BE2C (cell line): ENCODE measurements at regions not wholly inside any gene's neighbourhood (a gene's known extent, or its start where the extent isn't known, plus 50 kb on each side); places are given as distances from the start of the nearest gene placed in this dataset.

Source experiments
- DNase-seq: peaks from one replicate; pipeline ENCODE4 v3.0.0-alpha.2; 2020
- H3K27me3 ChIP-seq: fragments of 250-450 bp; sonication (Bioruptor Pico); 2 replicates; pipeline ENCODE4 v1.5.1; 2020; ENCODE audit warnings: mild to moderate bottlenecking
- H3K36me3 ChIP-seq: fragments of 250-450 bp; sonication (Bioruptor Pico); 2 replicates; pipeline ENCODE4 v1.5.1; 2020; ENCODE audit warnings: mild to moderate bottlenecking
- H3K4me1 ChIP-seq: fragments of 250-450 bp; sonication (Bioruptor Pico); 2 replicates; pipeline ENCODE4 v1.5.1; 2020
- H3K4me3 ChIP-seq: 2 replicates; pipeline ENCODE4 v1.5.1; 2011; ENCODE audit warnings: low read depth, low read length
- H3K9me3 ChIP-seq: fragments of 250-450 bp; sonication (Bioruptor Pico); 2 replicates; pipeline ENCODE4 v1.5.1; 2020
- CTCF ChIP-seq: IDR thresholded peaks from 2 replicates; pipeline ENCODE4 v1.5.1; 2012; ENCODE audit warnings: mild to moderate bottlenecking, low read depth, low read length

- Histone ChIP-seq H3K4me3 (no peak overlapping the region), H3K27me3 (no peaks in the 10 kb centered on the region), H3K4me1 (no peaks in the 10 kb centered on the region), H3K36me3 (no peaks in the 10 kb centered on the region), H3K9me3 (no peaks in the 10 kb centered on the region)
- no peak for TF ChIP-seq CTCF
- DNase-seq: no peak
Observed at GRCh38 chr2:64910972-64911433, 78.2 kb upstream of the SLC1A4 start.

GRCh38 chr2:64913357-64913869 is 75.8 kb upstream of the SLC1A4 start:
- H3K36me3 ChIP-seq: no peaks in the 10 kb centered on the region
- H3K9me3 ChIP-seq: no peaks in the 10 kb centered on the region
- no peaks in the 10 kb centered on the region for H3K27me3 ChIP-seq
- no peak for DNase-seq
- peak; percentile 19; the same call in 1 of the 2 replicates for TF ChIP-seq CTCF
- no peaks in the 10 kb centered on the region for H3K4me1 ChIP-seq
- no peak overlapping the region for H3K4me3 ChIP-seq

- Histone ChIP-seq H3K4me1 (no peaks in the 10 kb centered on the region), H3K36me3 (no peaks in the 10 kb centered on the region), H3K27me3 (no peaks in the 10 kb centered on the region), H3K4me3 (no peak overlapping the region), H3K9me3 (no peaks in the 10 kb centered on the region)
- DNase-seq: no peak
- TF ChIP-seq CTCF: no peak
Observed at GRCh38 chr2:64914247-64914646, 75.0 kb upstream of the SLC1A4 start.

- no peak for DNase-seq
- no peaks in the 10 kb centered on the region for H3K9me3 ChIP-seq
- no peak overlapping the region for H3K4me3 ChIP-seq
- no peaks in the 10 kb centered on the region for H3K27me3 ChIP-seq
- TF ChIP-seq CTCF: no peak
- H3K4me1 ChIP-seq: no peaks in the 10 kb centered on the region
- H3K36me3 ChIP-seq: no peaks in the 10 kb centered on the region
Observed at GRCh38 chr2:64914735-64915509, 74.3 kb upstream of the SLC1A4 start.

GRCh38 chr2:64915510-64915900 is 73.7 kb upstream of the SLC1A4 start:
- no peaks in the 10 kb centered on the region for H3K27me3 ChIP-seq
- H3K4me1 ChIP-seq: no peaks in the 10 kb centered on the region
- no peak for TF ChIP-seq CTCF
- no peaks in the 10 kb centered on the region for H3K9me3 ChIP-seq
- no peak for DNase-seq
- H3K4me3 ChIP-seq: no peak overlapping the region
- no peaks in the 10 kb centered on the region for H3K36me3 ChIP-seq

- no peak for TF ChIP-seq CTCF
- no peaks in the 10 kb centered on the region for H3K9me3 ChIP-seq
- no peaks in the 10 kb centered on the region for H3K27me3 ChIP-seq
- H3K36me3 ChIP-seq: no peaks in the 10 kb centered on the region
- no peaks in the 10 kb centered on the region for H3K4me1 ChIP-seq
- peak overlapping the region; percentile 51 for H3K4me3 ChIP-seq
- no peak for DNase-seq
Observed at GRCh38 chr2:64918220-64918886, 70.8 kb upstream of the SLC1A4 start.
